NCI-H1417 treated with DMSO at 0.1 percent for 48 hours (cell line): ENCODE measurements at regions not wholly inside any gene's neighbourhood (a gene's known extent, or its start where the extent isn't known, plus 50 kb on each side); places are given as distances from the start of the nearest gene placed in this dataset.

ENCODE experiments used
- DNase-seq: peaks from one replicate; lab custom pipeline; 2025; lab: John Stamatoyannopoulos, UW

DNA sequence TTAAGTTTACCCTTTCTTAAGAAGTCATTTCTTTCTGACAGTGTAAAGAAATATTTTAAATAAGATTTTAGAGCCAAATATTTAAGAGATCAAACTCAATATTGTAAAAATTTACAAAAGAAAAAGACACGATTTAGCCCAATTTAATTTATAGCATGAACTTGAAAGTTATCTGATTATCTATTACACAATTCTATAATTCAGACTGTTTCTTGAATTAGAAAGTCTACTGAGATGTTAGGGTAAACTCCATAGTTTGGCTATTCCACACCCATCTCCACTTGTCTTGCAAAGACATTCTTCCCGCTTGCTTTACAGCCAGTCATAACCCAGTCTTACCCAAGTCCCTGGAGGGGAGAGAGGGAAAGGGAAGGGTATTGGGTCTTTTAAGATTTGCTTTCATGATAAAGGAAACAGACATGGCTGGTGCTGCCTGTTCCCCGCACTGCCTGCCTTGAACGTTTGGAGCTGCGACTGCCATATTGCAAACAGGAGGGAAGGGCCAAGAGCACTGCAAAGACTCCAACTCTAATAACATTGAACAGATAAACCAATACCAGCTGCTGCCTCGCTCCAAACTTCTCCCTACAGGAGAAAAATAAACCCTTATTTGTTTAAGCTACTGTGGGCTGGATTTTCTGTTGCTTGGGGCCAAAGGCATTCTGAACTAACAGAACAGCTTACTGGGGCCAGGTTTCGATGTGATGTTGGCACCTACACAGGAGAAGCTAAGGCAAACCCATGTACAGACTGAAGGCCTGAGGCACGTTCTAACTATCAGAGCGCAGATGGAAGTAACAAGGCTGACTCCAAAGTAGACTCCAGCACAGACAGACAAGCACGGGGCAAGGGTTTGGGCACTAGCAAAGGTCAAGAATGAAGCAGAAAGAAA, 552.3 kb upstream of the JARID2 start:
- no peak for DNase-seq

DNA sequence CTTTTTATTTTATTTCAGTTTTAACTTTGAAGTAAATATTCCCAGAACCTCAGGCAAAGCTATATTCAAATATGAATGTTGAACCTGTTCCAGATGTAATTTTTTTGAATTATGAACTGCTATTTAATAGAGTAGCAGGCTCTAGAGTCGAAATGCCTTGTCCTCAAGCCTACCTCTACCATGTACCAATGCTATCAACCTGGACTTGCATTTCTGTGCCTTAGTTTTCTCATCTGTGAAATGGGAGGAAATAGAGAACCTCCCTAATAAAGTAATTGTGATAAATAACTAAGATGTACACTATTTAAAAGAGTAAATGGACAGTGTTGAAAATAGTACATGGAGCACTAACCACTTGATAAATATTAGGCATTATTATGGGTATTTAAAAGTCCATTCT, 551.6 kb upstream of the JARID2 start:
- no peak for DNase-seq

DNA sequence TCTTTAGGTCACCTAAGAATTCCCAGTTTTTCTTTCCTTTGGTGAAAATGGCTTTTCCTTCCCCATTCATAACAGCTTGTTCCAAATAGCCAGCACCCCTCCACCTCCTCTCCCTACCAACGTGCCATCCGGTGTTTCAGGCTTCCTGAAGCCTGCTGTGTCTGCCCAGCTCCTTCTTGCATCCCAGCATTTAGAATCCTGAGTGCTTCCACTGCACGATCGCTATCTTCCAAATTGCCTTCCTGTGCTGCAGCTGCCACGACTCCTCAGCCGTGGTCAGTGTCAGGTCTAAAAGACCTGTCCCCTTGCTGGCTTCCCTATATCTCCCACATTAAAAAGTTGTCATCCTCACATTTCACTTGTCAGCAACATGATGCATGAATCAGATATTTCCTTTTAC, 550.3 kb upstream of the JARID2 start:
- no peak for DNase-seq

DNA sequence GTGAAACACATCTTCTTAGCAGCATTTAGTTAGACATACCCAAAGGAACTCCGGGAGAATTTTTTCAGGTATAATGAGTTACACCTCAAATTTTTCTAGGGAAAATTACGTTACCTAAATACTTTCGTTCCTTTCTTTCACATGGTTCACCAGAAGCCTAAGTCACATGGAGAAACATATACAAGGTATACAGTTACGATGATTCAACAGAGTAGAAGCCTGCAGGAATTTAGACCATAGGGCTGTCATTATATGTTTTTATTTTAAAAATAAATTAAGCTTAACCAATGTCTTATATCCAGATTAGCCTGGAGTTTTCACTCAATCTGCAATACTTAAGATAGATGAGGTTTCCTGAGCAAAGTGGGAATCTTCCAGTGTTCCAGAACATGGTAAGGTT, 549.5 kb upstream of the JARID2 start:
- DNase-seq, result no peak

DNA sequence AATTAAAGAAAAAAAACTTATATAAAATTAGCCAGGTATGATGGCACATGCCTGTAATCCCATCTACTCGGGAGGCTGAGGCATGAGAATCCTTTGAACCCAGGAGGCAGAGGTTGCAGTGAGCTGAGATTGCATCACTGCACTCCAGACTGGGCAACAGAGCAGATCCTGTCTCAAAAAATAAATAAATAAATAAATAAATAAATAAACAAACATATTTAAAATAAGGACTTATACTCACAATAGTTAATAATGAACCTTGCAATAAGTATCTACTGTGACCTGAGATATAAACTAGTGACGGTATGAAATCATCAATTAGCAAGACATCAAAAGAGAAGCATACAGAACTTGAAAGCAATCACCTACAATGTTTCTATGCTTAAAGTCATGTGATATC, 548.4 kb upstream of the JARID2 start:
- DNase-seq, result no peak

DNA sequence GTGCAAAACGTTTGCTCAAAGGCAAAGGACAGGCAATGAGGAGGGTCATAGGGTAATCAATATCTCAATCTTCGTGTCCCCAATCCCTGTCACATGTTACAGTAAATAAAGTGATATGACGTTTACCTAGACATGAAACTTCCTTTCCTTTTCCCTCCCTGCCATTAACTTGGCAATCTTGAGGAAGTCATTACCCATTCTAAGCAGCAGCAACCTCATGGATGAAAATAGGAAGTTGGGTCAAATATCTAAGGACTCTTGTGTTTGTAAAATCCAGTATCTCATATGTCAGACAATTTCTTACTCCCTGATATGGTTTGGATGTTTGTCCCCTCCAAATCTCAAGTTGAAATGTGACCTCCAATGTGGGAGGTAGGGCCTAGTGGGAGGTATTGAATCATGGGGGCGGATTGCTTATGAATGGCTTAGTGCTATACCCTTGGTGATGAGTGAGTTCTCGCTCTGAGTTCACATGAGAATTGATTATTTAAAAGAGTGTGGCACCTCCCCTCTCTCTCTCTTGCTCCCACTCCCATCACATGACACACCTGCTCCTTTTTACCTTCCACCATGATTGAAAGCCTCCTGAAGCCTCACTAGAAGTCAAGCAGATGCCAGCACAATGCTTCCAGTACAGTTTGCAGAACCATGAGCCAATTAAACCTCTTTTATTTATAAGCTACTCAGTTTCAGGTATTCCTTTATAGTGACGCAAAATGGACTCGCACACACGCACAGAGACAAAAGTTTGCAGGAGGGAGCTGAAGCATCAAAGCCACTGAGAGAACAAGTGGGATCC, 545.9 kb upstream of the JARID2 start:
- DNase-seq, result no peak

DNA sequence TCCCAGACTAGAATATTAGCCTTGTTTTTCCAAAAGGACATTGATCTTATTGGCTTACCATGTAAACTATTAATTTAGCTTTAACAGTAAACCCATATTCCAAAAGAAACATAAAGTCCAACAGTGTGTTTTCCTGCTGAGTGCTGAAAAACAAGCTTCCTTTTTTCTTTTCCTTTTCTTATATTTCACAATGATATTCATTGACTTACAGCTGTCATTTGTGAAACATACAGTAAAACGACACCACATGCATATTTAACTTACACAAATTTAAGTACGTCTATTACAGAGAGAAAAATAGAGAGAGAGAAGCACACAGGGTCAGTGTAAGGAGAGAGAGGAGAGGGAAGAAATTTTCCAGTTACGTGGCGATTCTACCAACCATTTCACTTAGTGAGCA, 543.9 kb upstream of the JARID2 start:
- no peak for DNase-seq

DNA sequence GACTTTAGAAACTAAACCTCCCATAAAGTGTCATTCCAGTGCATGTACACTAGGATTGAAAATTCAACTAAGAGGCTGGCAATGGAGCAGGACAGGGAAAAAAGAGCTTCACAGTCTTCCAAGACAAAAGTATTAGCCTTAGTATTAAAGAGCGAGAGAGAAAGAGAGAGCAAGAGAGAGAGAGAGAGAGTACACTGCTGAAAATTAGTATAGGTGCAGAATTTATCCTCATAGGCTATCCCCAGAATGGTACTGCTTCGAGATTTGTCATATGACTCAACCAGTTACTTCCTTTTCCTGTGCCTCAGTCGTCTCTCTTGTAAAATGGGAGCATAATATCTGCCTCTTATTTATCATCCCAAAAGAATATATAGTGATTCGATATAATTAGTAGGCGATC, 543.2 kb upstream of the JARID2 start:
- no peak for DNase-seq

DNA sequence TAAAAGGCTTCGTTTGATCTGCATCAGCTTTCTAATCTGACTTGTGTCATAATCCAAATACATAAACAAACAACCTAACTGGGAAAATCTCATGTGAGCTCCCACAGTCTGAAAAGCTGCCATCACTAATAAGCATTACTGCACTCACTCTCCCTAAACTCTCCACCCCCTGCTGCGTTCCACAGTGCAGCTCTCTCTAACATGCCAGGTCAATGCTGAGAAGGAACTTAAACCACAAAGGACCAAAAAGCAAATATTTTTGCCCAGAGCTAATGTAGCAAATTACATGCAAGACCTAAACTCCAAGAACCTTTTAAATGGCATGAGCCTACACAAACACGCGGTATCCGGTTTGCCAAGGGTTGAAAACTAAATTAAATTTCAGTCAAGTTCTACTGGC, 542.3 kb upstream of the JARID2 start:
- no peak for DNase-seq

DNA sequence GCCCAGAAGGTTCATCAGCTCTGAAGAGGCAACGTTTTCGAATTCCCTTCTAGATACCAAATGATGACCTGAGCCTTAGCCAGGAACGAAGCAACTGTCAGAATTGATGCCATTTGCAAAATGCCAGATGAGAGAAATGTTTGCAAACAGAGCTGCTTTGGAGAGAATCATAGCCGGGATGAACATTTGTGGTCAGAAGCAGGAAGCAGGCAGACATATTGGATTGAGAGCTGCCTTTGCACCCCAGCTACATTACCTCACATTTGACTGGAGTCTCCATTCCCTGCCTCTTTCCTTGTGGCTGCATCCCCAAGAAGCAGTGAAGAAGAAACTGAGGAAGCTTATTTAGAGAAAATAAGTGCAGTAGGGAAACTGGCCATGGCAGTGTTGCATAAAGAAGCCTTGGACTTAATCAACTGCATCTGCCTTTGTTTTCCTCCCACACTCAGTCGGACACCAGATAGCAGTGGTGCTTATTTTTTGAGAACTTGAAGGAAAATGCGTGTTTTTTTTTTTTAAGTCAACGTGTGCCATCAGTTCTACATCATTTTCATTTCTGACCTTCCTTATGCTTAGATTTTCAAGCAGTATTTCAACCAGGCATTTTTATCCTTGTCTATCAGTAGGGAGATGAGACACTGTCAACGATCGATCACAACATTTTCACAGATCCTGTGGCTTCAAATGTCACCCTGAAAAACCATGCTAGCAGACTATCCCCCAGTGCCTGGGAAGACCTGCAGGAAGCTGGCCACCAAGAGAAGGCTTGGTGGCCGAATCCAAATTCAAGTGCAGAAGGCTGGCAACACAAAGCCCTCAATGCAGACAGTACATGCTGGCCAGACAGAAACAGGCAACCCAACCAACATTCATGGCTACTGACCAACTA, 541.2 kb upstream of the JARID2 start:
- DNase-seq, result no peak

DNA sequence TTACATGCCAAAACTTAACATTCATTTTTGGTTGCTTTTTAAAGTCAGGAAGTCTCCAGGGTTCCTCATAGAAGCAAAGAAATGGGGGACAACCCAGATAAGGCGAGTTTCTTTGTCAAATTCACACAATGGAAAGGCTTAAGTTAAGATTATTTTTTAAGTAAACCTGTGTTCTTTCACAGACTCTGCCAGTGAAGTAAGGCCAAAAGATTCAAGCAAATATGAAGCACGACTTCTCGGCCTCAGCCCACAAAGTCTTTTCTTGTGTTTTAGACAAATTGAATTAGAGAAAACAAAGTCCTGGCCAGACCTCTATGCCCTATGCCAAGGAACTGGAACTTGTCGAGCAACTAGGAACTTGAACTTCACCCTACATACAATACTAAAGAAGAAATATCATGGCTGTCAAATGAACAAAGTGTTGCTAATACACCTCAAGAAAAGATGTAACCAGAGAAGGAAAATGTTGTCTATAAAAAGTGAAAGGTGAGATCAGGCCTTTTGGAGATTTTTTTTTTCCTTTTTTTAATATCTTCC, 540.0 kb upstream of the JARID2 start:
- no peak for DNase-seq

DNA sequence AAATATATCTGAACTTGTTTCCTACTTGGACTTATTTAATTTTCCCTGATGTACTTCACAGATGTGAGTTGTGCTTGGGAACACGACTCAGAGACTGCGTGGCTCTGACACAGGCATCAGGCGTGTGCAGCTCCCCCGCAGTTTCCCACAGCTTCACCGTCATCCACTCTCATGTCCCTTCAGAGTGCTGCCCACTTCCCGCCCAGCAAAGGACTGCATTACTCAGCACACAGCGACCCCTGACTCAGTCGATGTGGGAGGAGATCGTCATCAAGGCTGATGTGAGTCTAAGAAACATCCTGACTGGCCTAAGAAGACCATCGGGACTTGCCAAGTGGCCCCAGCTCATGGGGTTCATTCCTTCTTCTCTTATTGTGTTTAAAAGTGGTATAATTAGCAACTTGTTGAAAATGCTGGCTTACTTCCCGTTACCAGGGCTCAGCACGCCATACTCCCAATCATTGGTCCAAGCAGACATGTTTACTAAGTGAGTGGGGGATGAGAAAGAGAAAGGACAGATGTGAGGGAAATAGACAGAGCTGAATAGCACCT, 539.4 kb upstream of the JARID2 start:
- no peak for DNase-seq

DNA sequence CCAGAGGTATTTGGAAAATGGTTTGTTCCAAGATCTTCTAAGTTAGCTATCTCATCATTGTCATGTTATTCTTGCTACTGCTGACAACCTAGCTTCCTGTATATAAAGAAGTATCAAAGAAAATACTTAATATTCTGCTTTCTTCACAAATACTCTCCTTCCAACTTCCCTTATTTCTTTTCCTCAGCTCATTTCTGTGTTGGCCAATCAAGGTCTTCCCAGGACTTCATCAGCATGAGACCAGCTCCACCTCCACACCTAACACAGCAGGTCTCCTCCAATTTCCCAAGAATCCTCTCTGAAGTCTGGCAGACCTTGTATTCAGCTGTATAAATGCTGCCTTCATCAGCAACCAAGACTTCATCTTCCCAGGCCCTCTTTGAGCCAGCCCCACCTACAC, 538.6 kb upstream of the JARID2 start:
- DNase-seq, result no peak

DNA sequence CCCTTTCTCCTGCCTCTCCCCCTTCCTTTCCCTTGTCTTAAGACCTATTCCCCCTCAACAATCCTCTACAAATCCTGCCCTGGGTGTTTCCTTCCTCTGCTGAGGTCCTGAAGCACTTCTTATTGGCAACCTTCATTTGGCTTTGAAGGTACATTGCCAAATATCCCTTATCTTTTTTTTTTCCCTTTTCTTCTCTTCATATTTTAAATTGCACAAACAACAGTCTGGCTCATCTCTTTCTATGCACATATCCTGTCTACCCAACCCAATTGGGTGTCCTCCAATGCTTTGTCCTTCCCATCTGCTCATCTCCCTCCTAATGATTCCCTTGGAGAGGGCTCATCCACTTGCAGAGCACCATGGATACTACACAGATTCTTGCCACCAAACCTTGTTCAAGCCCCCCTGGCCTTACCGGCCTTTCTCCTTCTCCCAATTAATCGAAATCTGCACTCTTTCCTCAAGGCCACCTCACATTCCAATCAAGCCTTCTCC, 537.9 kb upstream of the JARID2 start:
- DNase-seq, result no peak

DNA sequence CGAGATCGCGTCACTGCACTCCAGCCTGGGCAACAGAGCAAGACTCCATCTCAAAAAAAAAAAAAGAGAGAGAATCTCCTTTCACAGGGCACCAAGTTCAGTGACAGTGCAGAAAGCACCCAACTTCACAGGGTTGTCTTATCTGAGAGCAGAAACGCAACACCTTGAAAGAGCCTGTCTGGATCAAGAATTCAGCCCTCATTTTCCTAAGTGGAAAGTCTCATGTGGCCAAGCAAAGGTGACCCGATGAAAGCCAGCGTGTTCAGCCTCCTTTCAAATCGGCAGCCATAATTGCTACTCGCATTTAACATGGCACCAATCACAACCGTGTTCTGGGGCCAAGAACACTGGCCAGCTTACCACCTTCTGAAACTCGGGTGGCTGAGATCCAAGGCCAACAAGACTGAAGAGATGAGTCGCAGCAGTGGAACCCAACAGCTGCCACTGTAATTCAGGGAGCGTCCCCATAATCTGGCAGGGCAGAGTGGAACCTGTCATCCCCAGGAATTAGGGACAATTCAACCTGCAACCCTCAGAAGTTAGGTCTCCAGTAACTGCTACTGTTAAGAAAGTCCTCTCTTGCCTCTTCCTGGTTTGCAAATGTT, 536.7 kb upstream of the JARID2 start:
- no peak for DNase-seq

DNA sequence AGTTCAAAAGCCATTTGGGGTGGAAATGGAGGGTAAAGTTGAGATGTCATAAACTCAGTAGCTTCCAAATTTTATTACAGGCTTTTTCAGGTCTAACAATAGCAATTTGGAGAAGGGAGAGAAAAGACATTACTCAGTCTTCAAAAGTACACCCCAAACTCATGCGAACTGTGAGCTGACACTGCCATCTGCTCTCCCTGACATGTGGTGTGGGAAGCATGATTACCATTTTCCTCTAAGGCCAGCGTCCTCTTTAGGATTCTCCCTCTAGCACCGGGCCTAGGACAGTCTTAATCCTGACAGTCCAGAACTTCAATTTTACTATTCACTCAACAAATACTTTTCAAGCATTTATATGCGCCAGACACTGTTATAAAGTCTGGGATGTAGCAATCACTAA, 536.0 kb upstream of the JARID2 start:
- no peak for DNase-seq

DNA sequence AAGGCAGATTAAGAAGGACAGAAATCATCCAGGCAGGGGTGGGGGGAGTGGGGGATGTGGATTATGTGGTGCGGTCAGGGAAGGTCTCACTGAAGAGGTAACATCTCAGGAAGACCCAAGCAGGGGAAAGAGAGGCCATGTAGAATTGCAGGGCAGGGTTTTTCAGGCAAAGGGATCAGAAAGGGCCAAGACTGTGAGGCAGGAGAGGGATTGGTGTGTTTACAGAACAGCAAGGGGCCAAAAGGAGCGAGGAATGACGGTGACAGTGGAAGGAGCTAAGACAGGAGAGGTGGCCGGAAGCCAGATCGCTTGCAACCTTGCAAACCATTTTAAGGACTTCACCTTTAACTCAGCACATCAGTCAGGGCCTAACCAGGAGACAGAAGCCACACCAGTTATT, 535.4 kb upstream of the JARID2 start:
- DNase-seq, result no peak

DNA sequence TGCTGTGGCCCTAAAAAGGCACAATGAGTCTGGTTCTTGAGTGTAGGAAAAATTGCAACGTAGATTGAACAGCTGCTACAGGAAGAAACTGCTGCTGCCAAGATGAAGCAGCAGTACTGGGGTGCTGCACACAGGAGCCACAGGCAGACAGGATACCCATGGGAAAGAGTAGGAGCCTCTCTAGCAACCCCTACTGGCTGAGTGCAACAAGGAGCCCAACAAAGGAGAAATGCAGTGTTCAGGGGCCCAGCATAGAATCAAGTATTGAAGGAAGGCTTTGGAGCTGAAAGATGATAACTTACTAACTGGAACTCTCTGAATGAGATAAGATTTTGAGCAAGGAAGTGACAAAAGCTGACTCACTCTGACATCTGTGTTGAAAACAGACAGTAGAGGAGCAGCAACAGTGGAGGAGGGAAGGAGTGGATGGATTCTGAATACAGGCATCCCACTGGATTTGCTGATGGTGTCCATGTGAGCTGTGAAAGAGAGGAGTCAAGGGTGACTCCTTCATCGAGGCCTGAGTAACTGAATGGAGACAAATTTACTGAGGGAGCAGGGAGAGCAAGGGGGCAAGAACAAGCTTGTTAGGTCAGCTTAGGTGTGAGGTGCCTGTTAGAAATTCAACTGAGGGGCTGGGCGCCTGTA, 534.7 kb upstream of the JARID2 start:
- DNase-seq, result no peak

DNA sequence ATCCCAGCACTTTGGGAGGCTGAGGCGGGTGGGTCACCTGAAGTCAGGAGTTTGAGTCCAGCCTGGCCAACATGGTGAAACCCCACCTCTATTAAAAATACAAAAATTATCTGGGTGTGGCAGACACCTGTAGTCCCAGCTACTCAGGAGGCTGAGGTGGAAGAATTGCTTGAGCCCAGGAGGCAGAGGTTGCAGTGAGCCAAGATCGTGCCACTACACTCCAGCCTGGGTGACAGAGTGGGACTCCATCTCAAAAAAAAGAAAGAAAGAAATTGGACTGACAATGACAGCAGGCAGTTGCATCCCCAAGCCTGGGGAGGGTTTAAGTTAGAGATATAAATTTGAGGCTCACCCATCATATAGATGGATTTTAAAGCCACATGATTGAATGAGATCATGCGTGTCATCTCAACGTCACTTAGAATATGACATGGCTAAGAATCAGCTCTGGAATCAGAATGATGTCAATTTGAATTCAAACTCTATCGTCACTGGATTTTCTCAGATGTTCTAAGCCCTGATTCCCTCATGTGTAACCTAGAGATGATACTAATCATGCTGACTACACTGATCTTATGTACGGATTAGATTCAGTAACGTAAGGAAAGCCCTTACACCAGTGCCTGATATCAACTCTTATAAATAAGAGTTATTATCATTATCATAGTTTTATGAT, 534.0 kb upstream of the JARID2 start:
- no peak for DNase-seq
